NCI-H510A treated with DMSO at 0.1 percent for 48 hours (cell line): ENCODE measurements at regions not wholly inside any gene's neighbourhood (a gene's known extent, or its start where the extent isn't known, plus 50 kb on each side); places are given as distances from the start of the nearest gene placed in this dataset.
"Not testable (repeated sequence)": the region's sequence is repeated elsewhere in the genome, so short reads cannot be mapped to it uniquely, and the experiment has no call there.

Experiments used
- DNase-seq: peaks from one replicate; lab custom pipeline; 2025; lab: John Stamatoyannopoulos, UW

DNA sequence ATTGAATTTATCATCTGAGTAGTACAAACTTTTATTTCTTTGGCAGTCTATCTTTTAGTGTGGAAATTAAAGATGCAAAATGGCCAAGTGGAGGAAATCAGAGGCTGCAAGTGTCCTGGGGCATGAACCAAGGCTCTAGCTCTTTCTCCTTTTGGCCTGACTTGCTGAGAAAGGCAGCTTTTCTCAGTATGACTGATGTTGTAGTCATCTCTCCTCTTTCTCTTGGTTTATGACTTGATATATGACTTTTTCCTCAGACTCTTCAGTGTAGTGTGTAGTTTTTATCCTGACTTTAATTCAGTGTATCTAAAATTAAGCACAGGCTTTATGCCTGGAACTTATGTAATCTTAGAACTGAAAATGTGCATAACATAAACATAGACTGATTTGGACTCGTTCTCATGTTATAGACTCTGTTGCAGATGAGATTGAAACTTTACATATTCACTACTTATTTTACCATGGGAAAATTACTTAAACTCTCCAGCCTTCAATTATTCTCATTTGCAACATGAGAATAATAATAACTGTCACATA, 65.7 kb downstream of the SLITRK5 start:
- no peak for DNase-seq

DNA sequence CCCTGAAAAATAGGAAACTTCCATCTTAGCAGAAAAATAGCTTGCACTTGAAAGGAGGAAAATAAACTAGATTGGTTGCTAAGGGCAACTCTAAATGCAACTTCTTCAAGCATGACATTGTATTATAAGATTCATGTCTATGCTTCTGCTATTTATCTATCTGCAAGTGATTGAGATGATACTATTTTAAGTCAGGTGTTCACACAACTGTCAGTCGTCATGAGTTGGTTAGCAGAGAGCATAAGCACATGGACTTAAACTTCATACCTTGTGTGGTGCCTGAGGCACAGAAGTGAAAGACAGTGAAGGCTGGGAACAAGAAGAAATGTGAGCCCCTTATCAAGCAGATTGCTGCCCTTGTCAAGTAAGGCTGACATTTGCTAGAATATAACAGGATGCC, 82.9 kb downstream of the SLITRK5 start:
- no peak for DNase-seq

DNA sequence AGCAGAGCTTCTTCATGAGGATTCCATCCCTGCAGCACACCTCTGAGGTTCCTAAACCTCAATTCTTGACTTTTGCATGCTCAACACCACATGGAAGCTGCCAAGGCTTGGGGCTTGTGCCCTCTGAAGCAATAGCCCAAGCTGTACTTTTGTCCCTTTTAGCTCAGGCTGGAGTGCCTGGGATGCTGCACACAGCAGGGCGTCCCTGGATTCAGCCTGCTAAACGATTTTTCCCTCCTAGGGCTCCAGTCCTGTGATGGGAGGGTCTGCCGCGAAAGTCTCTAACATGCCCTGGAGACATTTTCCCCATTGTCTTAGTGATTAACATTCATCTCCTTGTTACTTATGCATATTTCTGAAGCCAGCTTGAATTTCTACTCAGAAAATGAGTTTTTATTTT, 98.3 kb downstream of the SLITRK5 start:
- no peak for DNase-seq

DNA sequence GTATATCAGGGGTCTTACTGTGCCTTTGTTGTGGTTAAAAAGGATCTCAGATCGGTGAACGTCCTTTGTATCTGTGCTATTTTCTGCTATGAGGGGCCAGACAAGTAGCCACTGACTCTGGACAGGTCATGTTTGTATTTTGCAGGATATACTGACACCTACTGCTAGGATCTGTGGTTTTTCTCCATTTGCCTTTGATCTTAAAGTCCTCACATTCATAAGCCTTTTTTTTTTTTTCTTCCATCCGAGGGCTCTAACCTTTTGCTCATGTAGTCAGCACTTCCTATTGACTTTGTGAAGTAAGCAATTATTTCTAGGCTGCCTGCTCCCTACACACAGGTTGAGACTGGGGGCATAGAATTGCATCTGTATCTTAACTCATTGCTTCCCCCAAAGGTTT, 106.2 kb downstream of the SLITRK5 start:
- no peak for DNase-seq

DNA sequence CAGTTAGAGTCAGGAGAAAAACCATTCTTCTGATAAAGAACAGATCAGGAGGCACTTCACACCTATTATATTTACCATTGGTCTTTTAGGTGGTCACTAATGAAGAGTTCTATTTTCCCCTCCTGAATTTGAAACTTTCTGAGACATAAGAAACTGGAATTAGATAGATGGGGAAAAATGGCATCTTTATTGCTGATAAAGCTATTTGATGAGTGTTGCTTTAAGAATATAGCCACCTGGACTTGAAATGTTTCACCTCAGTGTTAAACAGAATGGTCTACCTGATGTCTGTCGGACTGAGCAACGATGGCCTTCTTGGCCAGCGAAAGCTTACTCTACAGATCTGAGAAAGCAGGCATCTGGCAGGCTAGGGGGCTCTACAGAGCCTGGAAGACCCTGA, 107.0 kb downstream of the SLITRK5 start:
- no peak for DNase-seq

DNA sequence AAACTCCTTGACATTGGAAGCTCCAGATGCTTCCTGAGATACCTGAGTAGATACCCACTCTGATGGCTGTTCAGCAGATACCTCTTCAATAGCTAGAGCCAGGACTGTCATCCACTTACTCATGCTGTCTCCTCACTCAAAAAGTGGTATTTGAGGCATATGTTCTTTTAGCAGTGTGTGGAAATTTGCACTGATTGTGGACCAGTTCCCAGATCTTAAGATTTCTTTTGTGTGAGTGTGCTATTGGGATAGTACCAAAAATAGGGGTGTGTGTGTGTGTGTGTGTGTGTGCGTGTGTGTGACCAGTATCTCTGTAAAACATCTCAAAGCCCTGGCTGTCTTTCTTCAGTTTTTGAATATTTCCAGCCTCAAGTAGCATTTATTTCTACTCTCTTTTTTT, 108.3 kb downstream of the SLITRK5 start:
- no peak for DNase-seq

DNA sequence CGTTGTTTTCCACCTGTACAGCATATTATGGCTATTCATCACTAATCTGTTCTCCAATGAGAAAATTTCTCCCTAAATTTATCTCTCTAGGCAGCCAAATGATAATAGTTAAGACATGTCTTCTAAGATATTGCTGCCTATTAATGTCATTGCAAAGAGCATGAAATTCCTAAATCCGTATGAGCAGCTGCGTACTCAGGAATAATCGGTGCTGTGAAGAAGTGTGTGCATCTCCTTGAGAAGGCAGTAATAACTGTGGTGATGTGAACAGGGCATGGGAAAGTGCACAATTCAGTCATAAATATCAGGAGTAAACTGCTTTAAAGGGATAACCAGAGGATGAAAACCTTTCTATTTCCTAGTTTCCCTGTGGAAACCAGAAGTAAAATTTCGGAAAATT, 112.2 kb downstream of the SLITRK5 start:
- no peak for DNase-seq

DNA sequence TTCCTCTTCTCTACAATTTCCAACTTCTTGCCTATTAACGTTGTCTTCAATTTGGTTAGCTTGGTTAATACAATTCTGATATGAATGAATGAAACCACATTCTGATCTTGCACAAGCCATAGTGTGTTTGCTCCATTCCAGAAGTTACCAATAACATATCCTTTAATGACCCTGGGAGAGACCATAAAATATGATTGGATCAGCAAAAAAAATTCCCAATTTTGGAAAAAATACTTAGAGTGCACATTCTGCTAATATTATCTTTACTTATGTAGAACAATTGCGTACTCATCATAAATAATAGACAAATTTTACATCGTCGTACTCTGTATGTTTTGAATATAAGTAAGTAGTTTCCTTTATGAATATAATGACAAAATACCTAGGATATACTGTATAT, 117.2 kb downstream of the SLITRK5 start:
- no peak for DNase-seq

DNA sequence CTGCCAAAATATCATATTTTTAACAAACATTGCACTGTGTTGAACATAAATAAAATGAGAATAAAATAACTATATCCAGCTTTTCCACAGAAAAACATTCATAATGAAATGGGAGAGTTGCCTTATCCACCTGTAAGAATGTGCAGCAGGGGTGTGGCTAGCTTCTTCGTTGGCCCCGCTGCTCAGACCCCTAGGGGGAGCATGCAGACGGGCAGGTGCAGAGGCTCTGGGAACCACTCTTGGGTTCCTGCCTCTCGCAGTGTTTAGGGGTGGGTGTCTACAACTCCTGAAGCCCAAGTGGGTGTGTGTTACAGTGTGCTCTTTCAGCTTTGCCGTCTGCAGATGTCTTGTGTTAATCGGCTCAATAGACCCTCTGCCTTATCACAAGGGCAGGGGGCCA, 121.7 kb downstream of the SLITRK5 start:
- no peak for DNase-seq

DNA sequence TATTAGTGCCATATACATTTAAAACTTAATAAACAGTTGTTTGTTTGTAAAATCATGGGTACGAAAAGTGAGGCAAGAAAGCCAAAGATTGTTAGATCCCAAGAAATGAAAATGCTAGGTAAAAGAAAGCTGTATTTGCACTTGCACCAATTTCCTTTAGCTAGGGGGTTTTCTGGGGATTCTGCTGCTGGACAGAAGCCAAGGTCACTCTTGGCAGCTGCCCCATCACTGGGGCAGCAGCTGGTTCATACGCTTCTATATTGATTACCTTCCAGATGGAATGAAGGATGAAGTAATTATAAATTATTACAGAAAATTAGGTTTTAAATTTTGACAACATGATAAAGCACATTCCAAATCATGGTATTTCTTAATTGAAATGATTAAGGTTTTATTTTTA, 127.4 kb downstream of the SLITRK5 start:
- DNase-seq = no peak

DNA sequence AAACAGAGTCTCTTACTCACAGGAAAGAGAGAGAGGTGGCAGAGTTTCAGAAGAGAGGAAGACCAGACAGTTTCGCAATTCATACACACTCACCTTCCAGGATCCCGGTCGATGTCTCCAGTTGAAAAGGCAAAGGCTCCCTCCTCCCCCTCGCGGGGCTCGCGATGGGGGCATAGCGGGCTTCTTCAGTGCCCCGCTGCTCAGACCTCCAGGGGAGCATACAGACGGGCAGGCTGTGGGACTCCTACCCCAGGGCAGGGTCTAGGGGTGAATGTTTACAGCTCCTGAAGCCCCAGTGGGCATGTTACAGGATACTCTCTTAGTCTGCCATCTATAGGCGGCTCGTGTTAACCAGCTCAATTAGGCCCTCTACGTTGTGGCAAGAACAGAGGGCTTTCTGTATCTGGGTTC, 139.2 kb downstream of the SLITRK5 start:
- no peak for DNase-seq

DNA sequence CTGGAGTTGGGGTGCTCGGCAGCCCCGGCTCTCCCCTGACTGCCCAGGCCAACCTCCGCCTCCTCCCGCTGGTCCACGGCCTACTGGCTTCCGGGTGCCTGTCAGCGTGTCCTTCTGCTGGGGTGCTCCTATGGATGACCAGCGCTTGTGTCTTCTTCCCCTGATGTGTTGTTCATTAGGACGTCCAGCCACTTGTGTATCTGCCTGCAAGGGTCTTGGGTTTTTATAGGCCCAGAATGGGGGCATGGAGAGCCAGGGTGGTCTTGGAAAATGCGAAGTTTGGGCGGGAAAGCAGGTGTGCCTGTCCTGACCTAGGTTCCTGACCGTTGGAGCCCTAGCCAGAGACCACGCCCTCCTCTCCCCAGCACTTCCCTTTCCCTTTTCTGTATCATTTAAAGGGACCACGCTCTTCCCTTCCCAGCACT, 139.8 kb downstream of the SLITRK5 start:
- no peak for DNase-seq

DNA sequence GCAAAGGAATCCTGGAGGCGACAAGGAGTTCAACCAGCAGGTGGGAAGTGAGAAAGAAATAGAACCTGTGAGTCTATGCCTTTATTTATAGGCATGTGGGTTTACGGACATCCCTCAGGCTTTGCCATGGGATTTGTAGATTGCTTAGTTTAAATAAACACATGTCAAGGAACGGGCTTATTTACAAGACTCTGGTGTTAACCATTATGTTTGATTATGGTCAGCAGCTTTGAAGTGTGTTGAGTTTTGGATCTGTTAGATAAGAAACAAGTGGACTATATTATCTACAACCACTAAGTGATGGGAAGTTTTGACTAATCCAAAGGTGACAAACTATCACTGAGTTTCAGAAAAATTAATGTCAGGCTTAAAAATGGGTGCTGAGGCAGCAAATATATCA, 143.2 kb downstream of the SLITRK5 start:
- DNase-seq = no peak

DNA sequence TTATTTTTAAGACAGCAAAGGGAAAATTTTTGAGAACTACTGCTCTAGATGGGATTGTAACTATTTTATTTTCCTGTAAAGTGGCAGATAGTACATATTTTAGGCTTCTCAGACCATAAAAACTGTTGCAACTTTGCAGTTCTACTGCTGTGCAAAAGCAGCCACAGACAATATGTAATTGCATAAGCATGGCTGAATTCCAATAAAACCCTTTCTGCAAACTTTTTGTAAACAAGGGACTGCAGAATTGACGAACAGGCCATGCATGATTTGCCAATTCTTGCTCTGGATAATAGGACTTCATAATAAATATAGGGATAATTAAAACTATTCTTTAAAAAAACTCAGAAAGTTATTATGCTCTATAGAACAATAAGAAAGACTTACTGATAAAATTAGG, 149.1 kb downstream of the SLITRK5 start:
- DNase-seq = no peak

DNA sequence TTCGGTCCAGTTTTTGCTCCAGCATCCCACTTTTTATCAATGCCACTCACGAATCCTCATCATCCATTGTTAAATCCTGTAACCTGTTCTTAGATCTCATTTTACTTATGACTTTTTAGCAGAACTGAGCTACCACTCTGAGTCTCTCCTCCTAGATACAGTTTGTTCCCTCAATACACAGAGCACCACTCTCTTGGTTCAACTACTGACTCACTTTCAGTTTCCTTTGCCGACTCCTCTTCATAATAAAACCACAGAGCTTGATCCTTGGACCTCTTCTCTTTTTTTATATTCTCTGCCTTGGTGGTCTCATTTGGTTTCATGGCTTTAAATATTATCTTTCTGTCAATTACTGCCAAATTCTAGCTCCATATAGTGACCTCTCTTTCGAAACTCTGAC, 150.3 kb downstream of the SLITRK5 start:
- DNase-seq = no peak

DNA sequence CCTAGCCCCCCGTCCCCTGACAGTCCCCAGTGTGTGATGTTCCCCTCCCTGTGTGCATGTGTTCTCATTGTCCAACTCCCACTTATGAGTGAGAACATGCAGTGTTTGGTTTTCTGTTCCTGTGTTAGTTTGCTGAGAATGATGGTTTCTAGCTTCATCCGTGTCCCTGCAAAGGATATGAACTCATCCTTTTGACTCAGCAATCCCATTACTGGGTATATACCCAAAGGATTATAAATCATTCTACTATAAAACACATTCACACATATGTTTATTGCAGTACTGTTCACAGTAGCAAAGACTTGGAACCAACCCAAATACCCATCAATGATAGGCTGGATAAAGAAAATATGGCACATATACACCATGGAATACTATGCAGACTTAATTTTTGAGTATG, 155.1 kb downstream of the SLITRK5 start:
- not testable (repeated sequence) for DNase-seq

DNA sequence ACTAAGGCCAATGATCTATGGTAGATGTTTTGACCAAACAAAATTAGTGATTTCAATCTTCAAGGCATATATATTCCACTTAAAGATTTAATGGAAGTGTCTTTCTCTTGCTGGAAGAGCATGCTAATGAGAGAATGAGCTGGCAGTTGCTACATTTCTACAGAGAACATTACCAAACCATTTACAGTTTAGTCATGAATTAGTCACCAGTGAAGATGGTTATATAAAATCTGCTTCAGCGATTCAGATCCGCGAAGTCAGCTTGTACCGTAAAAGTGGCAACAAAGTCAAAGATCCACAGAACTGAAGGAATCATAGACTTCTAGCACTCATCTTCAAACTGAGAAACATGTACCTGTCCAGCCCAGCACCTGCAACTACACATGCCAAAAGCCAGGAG, 156.3 kb downstream of the SLITRK5 start:
- no peak for DNase-seq

DNA sequence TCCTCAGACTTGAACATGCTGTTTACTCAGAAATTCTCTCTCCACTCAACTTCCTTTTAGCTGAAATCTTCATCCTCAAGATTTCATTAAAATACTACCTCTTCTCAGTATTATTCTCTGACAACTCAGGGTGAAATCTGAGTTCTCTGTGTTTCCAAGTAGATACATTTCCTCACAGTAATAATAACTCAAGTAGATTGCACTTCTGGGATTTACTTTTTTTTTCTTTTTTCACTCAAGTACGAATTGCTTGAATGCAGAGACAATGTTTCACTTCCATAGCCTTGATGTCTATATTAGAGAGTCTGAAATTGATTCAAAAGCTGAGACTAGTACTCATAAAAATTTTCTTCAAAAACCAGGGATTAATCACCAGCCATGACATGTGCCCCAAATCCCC, 166.4 kb downstream of the SLITRK5 start:
- DNase-seq = no peak

DNA sequence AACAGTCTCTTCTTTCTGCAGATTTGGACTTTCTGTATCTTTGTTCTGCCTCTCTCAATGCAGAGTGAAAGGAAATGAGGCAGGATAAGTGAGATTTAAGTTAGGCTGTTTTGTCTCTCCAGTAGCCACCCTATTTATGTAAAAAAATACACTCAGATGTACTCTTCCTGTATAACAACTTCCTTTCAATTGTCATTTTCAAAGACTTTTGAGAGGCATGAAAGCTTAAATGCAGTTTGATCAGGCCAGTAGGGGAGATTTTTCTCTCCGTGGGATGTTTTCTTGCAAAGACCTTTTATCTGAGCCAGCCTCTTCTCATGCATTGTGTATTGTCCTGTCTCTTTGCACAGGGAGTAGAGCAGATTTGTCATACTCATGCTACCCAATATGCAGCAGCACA, 166.8 kb downstream of the SLITRK5 start:
- no peak for DNase-seq

DNA sequence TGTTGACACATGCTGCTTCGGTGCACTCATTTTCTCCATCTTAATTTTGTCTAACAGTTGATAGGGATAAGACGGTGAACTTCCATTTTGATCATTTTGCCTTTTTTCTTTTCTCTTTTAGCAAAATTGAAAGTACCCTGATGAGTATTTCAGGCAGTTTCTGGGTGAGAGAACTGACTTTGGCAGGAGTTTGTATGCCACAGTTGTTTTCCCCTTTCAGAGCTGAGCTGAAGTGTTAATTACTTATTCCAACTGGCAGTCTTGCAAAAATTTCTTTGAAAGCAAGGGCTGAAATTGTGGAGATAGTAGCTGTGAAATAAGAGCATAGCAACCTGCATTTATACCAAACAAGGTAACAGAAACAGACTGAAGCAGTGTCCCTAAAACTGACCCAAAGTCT, 180.2 kb downstream of the SLITRK5 start:
- DNase-seq = no peak

DNA sequence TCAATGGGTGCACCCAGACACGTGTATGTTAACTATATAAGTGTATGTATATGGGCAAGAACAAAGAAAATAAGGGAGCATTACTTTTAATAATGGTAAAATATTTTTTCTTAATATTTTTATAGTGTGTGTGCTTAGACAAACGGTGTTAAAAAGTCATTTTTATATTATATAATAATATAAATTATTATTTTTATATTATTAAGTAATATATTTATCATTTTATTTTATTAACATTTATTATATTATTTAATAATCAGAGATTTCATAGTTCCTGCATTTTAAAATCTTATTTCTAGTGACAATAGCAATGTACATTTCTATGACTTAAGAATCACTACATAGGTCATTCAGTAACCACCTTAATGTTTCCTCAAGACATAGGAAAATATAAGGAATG, 184.4 kb downstream of the SLITRK5 start:
- DNase-seq = no peak

DNA sequence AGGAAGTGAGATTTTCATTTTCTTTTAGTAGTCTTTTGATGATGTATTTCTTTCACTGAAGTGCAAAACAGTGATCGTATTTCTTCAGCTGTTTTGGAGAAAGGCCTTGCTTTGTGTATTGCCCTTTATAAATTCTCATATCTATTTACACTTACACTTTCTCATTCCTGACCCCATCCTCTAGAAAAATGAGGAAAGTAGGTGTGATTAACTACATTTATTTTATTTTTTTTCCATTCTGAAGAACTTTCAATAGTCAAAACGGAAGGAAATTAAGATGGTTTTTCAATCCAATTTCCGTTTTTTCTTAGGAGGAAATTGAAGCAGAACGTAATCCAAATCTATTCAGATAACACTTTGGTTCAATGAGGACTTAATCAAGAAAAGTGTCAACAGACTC, 188.1 kb downstream of the SLITRK5 start:
- DNase-seq = no peak

DNA sequence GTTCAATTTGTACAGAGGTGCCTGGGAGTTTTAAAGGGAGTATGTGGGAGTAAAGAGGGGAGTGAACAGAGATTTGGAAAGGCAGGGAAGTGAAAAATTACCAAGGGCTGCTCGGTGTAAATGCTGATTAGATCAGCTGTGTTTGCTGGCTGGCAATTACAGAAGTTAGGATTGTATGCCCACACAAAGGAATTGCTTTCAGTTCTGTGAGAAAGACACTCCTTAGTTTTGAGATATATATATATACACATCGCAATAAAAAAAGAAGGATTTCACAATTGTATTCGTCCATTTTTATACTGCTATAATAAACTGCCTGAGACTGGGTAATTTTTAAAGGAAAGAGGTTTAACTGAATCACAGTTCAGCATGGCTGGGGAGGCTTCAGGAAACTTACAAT, 196.3 kb downstream of the SLITRK5 start:
- no peak for DNase-seq

DNA sequence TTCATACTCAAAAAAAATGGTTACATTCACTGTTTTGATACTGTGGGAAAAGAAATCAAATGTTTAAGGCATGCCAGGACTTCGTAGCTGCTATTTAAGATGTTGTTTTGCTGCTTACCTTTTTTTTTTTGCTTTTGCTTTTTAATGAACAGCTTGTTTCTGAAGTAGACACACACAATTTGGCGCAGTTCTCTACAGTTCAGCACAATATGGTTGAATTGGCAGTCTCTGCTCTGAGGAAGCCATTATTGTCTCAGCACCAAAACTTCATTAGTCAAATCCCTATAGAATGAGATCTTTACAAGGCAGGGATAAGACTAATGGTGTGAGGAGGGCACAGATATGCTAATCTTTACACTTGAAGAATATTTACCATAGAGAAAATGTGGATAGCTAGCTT, 197.6 kb downstream of the SLITRK5 start:
- no peak for DNase-seq

DNA sequence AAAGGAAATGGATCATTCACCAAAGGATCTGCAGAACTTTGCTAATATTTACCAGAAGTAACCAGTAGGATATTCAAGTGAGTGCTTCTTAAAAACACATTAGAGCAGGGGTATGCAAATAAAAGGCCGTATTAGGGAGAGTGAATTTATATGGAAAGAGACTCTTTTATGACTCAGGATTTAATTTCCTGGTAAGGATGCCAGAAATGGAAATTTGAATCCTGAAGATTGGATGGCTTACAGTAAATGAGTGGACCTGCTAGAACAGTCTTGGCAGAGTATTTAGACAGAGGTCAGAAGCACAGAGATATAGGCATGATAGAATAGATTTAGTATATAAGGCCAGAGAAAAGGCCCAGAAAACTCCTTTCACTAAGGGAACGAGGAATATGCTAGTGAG, 201.6 kb downstream of the SLITRK5 start:
- DNase-seq = no peak
